Right lobe of liver (tissue), 6 donors: ENCODE measurements at regions not wholly inside any gene's neighbourhood (a gene's known extent, or its start where the extent isn't known, plus 50 kb on each side); places are given as distances from the start of the nearest gene placed in this dataset.

ENCODE experiments used
- ATAC-seq, 4 donors: fragments of 200-7000 bp; cut with Tn5 transposase; one replicate each; pipeline ENCODE4 v1.9.1; 2020; ENCODE audit warnings: mild to moderate bottlenecking in 4 of 4, moderate library complexity in 4 of 4
- DNase-seq, 3 donors: peaks; one replicate each; pipeline ENCODE4 v3.0.0-alpha.2; 2020
- H3K27ac ChIP-seq, 3 donors: fragments of 200-600 bp; one replicate each; pipeline ENCODE4 v1.8.0; 2022
- H3K27me3 ChIP-seq, 2 donors: fragments of 200-600 bp; one replicate each; pipeline ENCODE4 v1.8.0; 2022
- H3K36me3 ChIP-seq, 4 donors: fragments of 200-600 bp; sonication (generic) in 1 of 4; one replicate each; pipeline versions ENCODE4 v1.5.1 to v1.8.0; 2017 to 2022; ENCODE audit warnings: control low read depth in 1 of 4
- H3K4me1 ChIP-seq, 4 donors: fragments of 200-600 bp; sonication (generic) in 1 of 4; one replicate each; pipeline versions ENCODE4 v1.5.1 to v1.8.0; 2017 to 2022; ENCODE audit warnings: control low read depth in 1 of 4
- H3K4me3 ChIP-seq, 3 donors: fragments of 200-600 bp; one replicate each; pipeline ENCODE4 v1.8.0; 2022
- H3K9me3 ChIP-seq, 4 donors: fragments of 200-600 bp; sonication (generic) in 1 of 4; one replicate each; pipeline versions ENCODE4 v1.5.1 to v1.8.0; 2017 to 2022; ENCODE audit warnings: control low read depth in 1 of 4
- POLR2A ChIP-seq: fragments of 450-650 bp; IDR thresholded peaks from one replicate; pipeline ENCODE4 v1.6.1; 2017; ENCODE audit warnings: antibody characterized with exemption, mild to moderate bottlenecking
- WGBS: methylation state at CpG from one replicate; pipeline ENCODE4 v1.1.6; 2018; ENCODE audit warnings: low coverage, low lambda C conversion rate; ENCODE audit not compliant: insufficient coverage; ENCODE audit errors: missing lambda C conversion rate; 5-methylcytosine and 5-hydroxymethylcytosine counted together
- intact Hi-C, 2 donors: fragments of 100-400 bp; cut with DNase I; formaldehyde crosslinking; loops; one replicate each; pipeline versions ENCODE4 v1.11.2 to v1.14.1; 2022
- TF ChIP-seq, protein P1 (sequence below), 4 donors: fragments of 200-600 bp in 3 of 4; fragments of 450-650 bp in 1 of 4; IDR thresholded peaks; one replicate each; pipeline versions ENCODE4 v1.5.1 to v1.8.0; 2016 to 2022; ENCODE audit warnings: antibody characterized with exemption in 4 of 4, mild to moderate bottlenecking in 2 of 4
- donor health status: DM: no; HTN: yes; CAD: no.
- donor health status: DM: no; HTN: no; CAD: no.
- donor health status: DM: no; HTN: no; CAD: no.
- donor health status: DM: no; HTN: yes; CAD: no.
- donor health status: DM: no; HTN: yes; CAD: no.

DNA sequence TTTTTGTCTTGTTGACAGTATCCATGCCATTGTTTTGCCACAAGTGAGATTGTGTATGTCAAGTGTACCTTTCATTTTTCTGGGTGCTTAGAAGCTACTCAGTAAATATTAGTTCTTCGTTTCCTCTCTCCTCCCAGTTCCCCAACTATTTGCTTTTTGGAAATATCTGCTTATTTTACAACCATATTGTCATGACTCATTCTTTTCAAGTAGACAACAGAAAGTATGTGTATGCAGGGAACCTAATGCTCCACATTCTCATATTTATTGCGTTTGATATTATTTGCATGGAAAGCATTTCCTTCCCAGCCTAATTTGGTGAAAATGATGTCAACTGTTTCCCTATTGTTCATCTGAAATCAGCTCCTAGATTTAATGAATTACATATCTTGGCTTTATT is 483.7 kb upstream of the RIOK2 start:
- Histone ChIP-seq H3K27me3 (no peaks in the 10 kb centered on the region), H3K27ac (no peak overlapping the region), H3K9me3 (no peaks in the 10 kb centered on the region), H3K4me3 (no peak overlapping the region), H3K36me3 (no peaks in the 10 kb centered on the region), H3K4me1 (no peaks in the 10 kb centered on the region)
- ATAC-seq = no peak
- DNase-seq = no peak
- 38% methylated on average over 2 of the region's 2 CpGs for WGBS
- TF ChIP-seq, protein P1, sequence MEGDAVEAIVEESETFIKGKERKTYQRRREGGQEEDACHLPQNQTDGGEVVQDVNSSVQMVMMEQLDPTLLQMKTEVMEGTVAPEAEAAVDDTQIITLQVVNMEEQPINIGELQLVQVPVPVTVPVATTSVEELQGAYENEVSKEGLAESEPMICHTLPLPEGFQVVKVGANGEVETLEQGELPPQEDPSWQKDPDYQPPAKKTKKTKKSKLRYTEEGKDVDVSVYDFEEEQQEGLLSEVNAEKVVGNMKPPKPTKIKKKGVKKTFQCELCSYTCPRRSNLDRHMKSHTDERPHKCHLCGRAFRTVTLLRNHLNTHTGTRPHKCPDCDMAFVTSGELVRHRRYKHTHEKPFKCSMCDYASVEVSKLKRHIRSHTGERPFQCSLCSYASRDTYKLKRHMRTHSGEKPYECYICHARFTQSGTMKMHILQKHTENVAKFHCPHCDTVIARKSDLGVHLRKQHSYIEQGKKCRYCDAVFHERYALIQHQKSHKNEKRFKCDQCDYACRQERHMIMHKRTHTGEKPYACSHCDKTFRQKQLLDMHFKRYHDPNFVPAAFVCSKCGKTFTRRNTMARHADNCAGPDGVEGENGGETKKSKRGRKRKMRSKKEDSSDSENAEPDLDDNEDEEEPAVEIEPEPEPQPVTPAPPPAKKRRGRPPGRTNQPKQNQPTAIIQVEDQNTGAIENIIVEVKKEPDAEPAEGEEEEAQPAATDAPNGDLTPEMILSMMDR (IDR thresholded peaks at IDR 0.05) = no peak
- TF ChIP-seq POLR2A = no peak
- intact Hi-C loops = no loop called here

DNA sequence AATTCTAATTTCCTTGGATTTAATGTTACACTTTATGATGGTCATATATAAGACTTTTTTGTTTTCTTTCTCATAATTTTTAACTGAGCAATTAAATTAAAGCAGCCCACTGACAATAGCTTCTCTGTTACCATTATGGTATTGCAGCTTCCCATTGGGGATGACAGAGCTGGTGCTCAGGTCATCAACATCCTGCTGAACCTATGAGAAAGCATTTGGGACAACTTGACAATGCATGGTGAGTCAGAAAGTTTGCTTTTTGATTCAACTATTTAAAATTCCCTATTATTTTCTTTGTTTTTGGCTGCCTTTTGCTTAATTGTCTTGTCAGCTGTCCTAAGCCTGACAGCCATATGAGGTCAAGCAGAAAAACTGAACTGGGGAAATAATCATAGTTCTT is 487.4 kb upstream of the RIOK2 start:
- no peak for TF ChIP-seq POLR2A
- TF ChIP-seq, protein P1 (IDR thresholded peaks at IDR 0.05) = no peak
- no peak for DNase-seq
- H3K4me1 ChIP-seq = no peaks in the 10 kb centered on the region
- no peaks in the 10 kb centered on the region for H3K9me3 ChIP-seq
- ATAC-seq = no peak
- no peak overlapping the region for H3K27ac ChIP-seq
- no peaks in the 10 kb centered on the region for H3K36me3 ChIP-seq
- H3K27me3 ChIP-seq = no peaks in the 10 kb centered on the region
- H3K4me3 ChIP-seq = no peak overlapping the region
- intact Hi-C loops = no loop called here

DNA sequence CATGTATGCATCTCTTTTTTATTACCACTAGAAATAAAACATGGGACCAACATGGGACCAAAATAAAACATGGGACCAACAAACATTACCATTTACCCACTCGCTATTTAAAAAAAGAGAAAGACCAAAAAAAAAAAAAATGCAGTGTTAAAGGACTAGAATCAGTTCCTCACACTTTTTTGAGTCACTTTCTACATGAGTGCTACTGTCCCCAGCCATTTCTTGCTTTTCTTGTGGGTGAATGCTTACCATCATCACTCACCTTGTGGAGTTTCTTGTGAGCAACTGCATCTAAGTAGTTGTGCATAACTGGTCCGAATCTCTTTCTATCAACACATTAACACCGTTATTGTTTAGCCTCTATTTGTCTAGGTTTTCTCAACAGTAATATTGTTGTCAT is 493.6 kb upstream of the RIOK2 start:
- WGBS = 53% methylated on average over 3 of the region's 3 CpGs
- ATAC-seq = no peak
- intact Hi-C loops = no loop called here

DNA sequence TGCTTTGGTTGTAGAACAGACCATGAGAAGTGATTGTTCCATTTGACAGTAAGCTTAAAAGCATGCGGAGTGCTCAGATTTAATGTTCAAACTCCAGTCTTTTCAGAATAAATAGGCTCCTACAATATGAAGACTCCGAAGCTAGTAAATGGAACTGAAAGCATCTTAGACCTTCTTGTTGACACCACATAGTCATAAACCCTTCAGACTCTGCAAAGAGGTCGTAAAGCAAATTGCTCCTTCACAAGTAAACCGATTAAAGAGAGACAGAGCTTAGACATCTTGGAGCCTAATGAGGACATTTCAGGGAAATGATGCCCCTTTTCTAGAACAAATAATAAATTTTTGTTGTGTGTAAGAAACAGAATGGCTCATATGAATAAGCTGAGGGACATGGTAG is 511.0 kb upstream of the RIOK2 start:
- intact Hi-C loops = no loop called here
- WGBS = 51% methylated on average over 4 of the region's 4 CpGs
- Histone ChIP-seq H3K27me3 (no peaks in the 10 kb centered on the region), H3K4me1 (no peaks in the 10 kb centered on the region), H3K4me3 (no peak overlapping the region), H3K27ac (no peak overlapping the region), H3K36me3 (no peaks in the 10 kb centered on the region), H3K9me3 (no peaks in the 10 kb centered on the region)
- no peak for TF ChIP-seq POLR2A
- TF ChIP-seq, protein P1 (IDR thresholded peaks at IDR 0.05) = no peak
- no peak for ATAC-seq
- no peak for DNase-seq

More for the DNA sequence above, 493.6 kb upstream of the RIOK2 start:
- Histone ChIP-seq H3K9me3 (peaks cover 0 to 4% (median 0%) of the 10 kb centered on the region in 4 donors), H3K36me3 (no peaks in the 10 kb centered on the region), H3K27me3 (no peaks in the 10 kb centered on the region), H3K27ac (no peak overlapping the region), H3K4me1 (no peaks in the 10 kb centered on the region), H3K4me3 (no peak overlapping the region)
- DNase-seq = no peak
- TF ChIP-seq, protein P1 (IDR thresholded peaks at IDR 0.05) = no peak
- no peak for TF ChIP-seq POLR2A

DNA sequence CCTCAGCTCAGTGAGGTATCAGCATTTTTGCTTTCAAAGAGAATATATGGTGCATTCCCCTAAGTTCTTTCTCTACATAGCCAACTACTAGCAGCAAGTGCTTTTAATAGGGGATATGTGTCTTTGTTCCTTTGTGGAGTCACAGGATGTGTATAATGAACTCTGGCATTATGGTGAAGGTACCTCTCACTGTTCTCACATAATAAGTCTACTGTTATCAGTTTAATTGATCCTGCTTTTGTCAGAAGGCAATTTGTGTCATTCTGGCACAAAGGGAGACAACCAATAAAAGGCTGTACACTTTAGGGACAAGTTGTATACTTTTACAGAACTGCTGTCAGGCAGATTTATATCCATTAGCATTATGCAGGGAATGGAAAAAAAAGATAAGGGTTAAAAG is 531.4 kb upstream of the RIOK2 start:
- H3K4me3 ChIP-seq = no peak overlapping the region
- TF ChIP-seq, protein P1 (IDR thresholded peaks at IDR 0.05) = no peak
- TF ChIP-seq POLR2A = no peak
- no peaks in the 10 kb centered on the region for H3K36me3 ChIP-seq
- H3K27ac ChIP-seq = no peak overlapping the region
- intact Hi-C loops = loop anchor here in 1 of 2 donors (5.0 kb wide), 1 partner anchor 48 kb away; no protein-coding TSS in a partner anchor
- H3K27me3 ChIP-seq = no peaks in the 10 kb centered on the region
- no peak for DNase-seq
- H3K9me3 ChIP-seq = no peaks in the 10 kb centered on the region
- H3K4me1 ChIP-seq = no peaks in the 10 kb centered on the region
- ATAC-seq = no peak
